Stimulated activated CD4-positive, alpha-beta T cell treated with anti-CD3 and anti-CD28 coated beads, TNF-alpha, amount 100 ng/mL, for 1 hour (primary cell): ENCODE measurements at regions not wholly inside any gene's neighbourhood (a gene's known extent, or its start where the extent isn't known, plus 50 kb on each side); places are given as distances from the start of the nearest gene placed in this dataset.

Experiments used
- DNase-seq, 3 donors: peaks; one replicate each; pipeline ENCODE4 v3.0.0-alpha.2; 2020; ENCODE audit warnings: low read depth in 3 of 3, low spot score in 1 of 3

DNA sequence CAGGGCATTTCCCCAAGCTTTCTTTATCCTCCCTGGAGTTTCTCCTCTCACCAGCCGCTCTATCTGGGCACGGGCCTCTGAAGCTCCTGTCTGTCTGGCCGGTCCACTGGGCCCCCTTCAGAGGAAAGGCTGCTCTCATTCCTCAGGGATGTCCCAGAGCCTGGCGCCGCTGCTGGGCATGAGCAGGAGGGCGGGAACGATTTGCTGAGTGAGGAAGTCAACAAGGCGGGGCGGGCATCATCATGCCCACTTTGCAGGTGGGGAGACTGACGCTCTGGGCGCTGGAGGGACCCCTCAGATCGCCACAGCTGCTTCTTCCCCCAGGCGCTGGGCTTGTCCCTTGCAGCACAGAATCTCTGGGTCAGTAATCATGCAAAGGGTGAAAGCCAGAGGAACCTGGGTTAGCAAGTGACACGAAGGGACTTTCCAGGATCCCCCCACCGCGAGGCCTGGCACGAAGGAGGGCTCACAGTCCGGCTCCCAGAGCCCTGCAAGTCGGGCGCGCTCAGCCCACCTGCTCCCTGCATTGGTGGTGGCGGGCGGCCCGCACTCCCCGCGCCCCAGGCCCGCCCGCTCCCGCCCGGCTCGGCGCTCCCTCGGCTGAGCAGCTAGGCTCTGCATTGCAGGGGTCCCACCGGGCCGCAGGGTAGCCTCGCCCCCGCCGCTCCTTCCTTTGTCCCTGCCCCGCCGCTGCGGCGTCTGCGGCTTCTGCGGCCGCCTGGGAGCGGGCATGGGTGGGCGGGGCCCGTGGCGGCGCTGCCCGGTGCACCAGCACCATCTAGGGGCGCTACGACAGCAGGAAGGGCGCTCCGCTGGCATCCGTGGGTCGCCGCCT lies 157.8 kb downstream of the CYRIA start:
- DNase-seq = no peak

DNA sequence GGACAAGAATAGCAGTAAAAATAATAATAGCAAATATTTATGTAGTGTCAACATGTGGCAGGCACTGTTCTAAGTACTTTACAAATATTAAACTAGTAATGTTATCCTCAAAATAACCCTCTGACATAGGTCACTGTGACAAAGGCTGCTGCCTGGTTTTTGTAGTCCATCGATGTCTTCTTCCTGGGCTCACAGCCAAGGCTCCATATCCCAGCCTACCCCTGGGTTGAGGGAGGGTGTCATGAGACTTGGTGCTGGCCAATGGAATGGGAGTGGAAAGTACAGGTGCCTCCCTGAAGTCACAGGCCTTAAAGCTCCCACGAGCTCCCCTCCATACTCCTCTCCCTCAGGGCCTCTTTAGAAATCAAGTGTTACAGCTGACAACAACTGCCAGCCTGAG lies 159.3 kb downstream of the CYRIA start:
- DNase-seq = no peak

DNA sequence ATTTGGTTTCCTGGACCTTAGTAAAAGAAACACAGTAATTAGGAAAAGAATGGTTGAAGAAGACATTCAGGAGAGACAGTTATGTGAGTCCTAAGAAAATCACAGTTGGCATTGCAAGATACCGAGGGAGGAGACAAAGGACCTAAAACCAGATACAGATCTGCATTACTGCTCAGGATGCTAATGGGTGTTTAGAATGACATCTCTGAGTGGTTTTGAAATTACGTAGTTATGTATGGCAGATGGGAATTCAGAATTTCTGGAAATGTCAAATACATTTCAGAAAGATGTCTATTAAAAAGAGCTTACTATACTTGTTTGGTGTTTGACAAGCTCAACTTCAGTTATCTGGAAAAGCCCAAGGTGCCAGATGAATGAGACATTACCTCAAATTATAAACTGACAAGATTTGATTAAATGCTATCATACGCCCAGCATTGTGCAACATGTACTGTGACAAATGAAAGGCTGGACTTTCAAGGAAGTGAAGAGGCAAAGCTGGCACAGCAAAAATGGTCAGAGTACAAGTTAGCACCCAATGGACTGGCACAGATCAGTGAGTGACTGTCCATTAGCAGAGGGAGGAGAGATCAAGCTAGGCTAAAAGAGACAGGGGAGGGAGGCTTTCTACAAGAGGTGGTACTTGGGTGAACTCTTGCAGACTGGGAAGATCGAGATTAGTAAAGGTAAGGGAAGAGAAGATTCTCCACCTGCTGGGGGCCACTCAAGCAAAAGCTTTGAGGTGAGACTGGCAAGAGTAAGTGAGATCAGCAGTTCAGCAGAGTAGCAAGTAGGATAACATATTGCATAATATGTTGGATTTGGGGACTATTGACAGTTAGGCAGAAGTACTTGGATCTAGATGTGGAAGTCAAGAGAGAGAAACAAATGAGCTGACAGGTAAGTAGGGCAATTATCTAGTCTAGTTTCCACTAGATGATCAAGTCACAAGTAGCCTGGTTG lies 168.9 kb downstream of the CYRIA start:
- DNase-seq = no peak

DNA sequence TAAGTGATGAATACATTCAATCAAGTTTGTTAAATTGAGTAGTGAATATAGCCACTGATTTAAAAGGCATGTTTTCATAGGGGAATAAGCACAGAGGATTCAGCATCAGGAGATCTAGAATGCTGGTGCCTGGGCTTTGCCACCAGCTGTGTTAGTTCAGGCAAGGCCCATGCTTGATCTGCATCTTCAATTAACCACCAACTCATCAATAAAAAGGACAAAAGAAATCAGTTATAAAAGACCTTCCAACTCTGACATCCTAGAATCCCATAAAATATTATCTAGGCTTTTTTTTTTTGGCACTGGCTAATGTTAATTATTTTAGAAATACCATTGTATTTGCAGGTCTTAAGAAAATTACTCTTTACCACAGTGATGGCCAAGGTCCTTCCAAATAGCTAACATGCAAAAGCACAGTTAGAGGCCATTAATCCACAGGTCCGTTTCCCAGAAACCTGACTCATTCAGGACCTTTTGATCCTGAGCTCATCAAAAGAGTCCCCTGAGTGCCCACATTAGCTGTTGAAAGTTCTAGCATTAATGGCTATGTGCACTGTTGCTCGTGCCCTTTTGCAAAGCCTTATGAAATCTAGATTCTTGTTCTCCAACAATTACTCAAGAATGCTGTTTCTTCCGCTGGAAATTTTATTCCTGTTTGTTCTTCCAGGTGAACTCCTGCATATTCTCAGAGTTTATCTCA lies 170.0 kb downstream of the CYRIA start:
- no peak for DNase-seq

DNA sequence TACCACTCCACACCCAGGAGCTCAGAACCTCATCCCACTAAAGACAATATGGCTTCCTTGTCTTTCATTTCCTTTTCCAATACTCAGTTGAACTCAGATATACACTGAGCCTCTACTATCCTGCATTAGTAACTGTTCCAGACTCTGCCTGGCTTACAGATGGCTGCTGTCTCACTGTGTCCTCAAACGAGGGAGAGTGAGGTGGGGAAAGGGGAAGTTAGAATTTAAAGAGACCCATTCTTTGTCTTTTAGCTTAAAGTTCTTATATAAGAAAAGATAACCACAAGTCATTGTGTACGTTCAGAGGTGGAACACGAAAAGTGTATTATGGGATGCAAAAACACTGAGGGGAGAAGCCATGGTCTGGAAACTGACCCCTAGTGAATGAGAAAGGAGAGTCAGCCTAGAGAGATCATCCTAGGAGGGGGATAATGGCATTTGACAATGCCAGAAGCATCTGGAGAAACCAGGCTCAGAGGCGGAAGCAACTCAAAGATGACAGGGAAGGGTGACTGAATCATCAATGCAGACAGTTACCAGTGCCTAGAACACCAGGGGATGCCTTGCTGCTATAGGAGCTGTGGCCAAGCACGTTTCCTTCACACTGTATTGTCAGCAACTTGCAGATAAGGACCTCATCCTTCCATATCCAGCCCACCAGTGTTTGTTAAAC lies 170.7 kb downstream of the CYRIA start:
- DNase-seq = no peak

DNA sequence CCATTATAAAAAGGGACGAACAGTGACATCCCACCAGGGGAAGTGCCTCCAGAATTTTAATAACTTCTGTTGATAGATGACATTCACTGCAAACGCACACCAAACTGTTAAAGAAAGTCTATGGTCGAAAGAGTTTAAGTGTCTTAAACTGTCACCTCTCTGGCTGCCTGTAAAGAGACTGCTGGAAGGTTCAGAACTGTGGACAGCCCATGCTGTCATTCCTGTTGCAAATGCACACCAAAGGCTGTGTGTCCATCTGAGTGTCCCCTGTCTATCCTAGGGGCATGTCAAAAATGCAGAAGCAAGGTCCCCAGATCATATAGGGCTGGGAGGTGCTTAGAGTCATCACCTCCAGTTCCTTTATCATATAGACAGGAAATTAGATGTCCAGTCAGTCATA lies 171.8 kb downstream of the CYRIA start:
- DNase-seq = no peak

DNA sequence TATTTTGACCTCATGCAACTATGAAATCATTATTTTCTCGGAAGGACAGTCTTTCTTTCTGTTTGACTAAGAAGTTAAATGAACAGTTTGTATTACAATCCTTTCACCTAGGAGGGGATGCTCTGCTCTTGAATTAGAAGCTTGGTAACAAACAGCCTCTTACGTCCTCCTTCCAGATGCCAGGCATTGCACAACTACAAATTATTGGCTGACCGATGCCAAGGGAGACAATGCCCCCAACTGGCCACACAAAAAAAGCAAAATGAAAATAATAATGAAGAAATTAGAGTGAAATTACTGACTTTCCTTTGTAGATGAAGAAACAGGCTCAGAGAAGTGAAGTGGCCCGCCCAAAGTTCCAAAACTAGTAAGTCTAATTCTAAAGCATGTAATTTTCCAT lies 177.9 kb downstream of the CYRIA start:
- DNase-seq = no peak

DNA sequence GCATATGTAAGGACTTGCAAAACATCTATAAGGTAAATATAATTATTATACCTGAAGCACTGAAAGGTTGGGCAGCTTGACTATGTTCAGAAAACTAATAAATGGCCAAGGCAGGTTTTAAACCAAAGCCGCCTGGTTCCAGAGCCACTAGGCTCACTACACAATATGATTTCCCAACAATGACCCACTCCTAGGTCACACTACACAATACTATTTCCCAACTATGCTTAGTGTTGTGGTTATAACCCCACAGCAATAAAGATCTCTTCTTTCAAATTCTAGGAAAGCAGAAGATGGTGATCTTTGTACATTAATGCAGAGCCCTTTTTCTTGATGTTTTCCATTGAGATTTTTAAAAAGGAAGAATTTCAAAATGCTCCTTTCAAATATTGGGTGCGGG lies 180.4 kb downstream of the CYRIA start:
- DNase-seq = no peak

DNA sequence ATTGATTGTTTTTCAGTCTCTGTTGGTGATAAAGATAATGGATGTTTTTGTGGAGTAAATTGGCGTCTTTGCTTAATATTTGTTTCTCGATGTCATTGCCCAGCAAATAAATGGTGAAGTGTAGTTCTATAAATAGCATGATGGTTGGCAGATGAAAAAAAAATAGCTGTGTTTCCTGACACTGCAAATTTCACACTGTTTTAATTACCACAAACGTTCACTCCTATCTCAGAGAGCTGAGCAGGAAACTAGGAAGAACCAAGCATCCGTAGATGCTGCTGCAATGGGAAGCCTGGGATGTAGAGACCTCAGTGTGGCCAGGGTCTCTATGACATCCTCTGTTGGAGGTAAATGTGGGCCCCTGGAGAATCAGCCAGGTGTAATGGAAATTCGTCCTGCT lies 183.2 kb downstream of the CYRIA start:
- DNase-seq = no peak

DNA sequence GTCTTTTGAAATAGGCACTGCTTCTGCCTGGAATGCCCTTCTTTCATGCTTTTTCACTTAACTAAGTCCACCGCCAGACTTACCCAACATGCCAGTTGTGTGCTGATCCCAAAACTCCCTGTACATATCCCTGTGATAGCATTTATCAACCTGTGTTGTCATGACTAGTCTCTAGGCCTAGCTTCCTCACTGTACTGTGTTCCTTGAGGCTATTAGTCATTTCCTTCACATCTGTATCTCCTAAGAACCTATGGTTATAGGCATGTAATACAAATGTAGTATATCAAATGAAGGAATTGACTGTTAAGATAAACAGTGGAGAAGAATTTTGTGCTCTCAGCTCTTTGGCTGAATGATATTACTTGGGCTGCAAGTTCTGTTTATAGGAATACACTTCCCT lies 184.3 kb downstream of the CYRIA start:
- DNase-seq = no peak

DNA sequence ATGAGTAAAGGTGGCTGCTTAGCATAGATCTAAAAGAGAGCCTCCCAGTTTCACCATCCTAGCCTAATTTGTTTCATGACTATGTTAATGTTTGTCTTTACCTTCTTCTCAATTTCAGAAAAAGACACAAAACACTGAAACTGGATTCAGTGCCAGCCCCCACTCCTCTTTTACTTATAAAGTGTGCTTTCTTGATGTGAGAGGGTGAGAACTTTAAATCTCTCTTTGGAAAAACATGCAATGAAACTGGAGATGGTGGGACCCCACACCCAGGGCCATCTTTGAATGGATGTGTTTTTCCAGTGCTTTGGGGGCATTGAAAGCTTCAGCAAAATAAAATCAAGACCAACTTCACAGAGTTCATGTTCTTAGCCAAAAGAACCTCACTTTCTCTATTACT lies 185.9 kb downstream of the CYRIA start:
- no peak for DNase-seq

DNA sequence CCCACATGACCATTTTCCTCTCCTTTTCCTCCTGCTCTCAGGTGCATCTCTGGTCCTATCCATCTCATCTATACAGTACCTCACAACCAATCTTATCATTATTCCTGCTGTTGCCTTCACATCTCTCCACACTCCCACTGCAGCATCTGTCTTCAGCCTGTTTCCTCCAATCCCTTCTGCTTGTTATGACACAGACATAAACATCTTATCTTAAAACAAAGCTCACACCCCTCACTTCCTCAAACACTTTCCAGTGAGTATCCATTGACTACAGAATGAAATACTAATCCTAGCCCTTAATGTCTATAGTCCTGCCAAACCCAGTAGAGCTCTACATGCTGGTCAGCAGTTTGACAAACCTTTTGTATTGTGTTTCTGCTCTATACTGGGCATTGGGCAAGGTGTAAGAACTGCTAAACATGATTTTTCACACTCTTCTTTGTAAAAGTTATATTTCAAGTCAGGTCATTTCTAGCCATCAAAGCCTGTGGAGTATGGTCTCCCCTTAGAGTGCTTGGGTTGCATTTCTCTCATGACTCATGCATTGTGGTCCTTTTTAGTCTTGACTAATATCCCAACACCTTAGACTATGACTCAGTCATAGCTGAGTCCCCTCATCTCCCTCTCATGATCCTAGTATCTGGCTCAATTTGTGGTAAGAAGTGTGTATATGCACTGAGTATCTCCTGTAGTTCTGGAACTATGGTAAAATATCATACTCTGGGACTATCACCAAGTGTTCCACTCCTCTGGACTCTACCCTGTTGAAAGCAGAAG lies 187.0 kb downstream of the CYRIA start:
- DNase-seq = no peak

DNA sequence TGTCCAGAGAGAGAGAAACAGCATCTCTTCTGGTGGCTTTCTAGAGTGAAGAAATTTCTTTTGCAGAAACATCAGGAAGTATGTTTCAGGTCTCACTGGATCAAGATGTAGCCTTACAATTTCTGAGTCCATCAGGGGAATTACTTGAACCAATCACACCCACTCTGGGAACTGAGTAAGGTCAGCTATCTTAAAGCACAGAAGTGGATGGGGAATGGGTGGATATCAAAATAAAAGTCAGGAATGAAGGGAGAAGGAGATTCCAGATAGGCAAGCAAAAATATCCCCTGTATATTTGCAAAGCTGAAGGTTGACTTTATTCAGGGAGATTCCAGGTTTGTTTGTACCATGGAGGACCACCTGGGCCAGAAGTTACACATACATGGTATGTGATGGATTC lies 188.0 kb downstream of the CYRIA start:
- DNase-seq = no peak

DNA sequence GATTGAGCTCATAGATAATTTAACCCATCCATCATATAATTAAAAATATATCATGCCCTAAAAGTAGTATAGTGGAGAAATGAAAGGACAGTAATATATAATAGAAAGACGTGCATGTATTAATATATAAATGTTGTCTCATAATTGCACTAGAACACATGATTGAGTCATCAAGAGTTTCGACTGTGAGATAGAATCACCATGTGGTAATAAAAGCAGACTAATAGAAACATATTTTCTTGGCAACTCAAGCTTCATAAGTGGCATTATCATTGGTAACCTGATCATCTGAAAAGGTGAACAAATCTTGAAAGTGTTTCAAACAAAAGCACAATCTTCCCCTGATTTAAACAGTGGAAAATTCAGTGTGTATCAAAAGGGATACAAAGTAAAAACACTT lies 188.8 kb downstream of the CYRIA start:
- no peak for DNase-seq

DNA sequence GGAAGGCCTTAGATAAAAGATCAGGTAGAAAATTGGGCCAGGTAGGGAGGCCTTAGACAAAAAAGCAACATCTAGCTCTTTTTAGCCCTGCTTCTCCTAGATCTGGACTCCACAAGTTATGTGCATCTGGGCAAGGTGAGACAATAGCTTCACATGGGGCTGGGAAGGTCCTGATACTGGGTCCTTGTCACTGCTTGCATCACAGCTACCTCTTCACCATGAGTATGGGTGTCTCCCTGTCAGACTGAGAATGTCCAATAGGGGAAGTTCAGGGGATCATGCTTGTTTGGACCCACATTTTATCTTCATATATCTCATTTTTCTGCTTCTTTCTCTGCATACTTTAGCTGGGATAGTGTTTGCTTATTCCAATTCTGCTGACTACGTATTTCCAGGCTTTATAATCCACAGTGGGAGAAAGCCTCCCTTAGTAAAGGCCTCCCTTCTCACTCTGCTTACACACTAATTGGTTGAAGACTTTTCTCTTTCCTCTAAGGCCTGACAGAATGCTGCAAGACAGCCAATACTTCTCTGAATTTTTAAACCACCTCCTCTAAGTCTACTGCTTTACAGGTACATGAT lies 189.6 kb downstream of the CYRIA start:
- DNase-seq = no peak

DNA sequence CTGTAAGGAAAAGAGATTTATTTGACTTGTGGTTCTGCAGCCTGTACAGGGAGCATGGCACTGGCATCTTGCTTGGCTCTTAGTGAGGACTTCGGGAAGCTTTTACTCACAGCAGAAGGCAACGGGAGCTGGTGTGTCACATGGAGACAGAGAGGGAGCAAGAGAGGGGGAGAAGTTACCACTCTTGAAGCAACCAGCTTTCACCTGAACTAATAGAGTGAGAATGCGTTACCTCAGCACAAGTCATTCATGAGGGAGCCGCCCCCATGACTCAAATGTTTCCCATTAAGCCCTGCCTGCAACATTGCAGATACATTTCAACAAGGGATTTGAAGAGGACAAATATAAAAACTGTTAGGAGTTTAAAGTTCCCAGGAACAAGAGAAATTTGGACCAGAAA lies 190.0 kb downstream of the CYRIA start:
- no peak for DNase-seq

DNA sequence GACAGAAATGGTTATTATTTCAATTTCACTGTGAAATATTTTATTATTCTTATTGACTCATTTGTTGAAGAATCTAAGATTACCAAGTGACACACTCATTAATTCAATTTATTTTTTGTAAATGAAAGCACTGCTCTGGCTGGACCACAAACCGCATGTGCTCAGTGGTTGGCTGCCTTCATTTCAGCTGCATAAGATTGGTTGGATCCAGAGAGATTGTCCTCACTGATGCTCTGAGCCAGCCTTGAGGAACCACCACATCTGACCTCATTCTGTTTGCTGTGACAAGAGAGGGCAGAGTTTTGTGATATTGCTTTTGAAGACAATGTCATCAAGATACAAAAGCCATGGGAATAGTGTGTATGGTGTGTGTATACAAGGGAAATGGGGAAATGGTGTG lies 192.1 kb downstream of the CYRIA start:
- no peak for DNase-seq

DNA sequence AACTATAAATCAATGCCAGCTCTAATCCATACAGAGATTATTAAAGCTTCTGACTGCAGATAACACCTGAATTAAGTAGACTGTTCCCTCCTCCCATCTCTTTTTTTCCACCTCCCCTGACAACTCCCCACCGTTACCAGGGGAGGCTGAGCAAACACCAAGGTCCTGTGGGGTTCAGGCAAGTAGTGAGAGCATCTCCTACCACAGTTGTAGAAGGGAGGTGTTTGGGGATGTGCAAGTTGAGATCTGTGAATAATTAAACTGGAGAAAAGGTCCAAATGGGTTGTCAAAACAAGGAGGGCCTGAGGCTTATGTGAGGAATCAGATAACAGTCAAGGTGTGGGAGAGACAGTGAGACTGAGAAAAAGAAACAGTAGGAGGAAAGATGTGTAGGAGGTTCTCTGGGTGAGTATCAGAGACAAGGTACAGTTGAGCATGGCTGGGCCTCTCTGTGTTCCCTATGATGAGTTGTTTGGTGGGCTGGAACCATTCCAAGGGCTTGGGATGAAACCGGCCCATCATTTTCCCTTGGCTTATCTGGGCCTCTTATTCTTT lies 194.6 kb downstream of the CYRIA start:
- no peak for DNase-seq

DNA sequence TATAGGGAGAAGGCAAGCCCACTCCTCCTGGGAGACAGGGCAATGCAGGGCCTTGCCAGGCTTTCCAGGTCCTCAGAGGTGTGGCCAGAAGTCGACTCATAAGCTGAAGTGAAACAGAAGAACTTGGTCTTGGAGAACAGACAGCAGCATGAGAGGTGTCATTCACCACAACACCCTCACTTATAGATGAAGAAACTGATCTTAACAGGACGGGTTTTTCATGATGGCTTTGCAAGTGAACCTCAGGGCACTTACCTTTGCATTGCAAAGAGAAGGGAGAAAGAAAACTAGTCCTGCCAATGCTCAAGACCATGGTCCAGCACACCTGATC lies 198.8 kb downstream of the CYRIA start:
- no peak for DNase-seq
